Fibroblast of pulmonary artery (primary cell): ENCODE measurements at regions not wholly inside any gene's neighbourhood (a gene's known extent, or its start where the extent isn't known, plus 50 kb on each side); places are given as distances from the start of the nearest gene placed in this dataset.

Experiments
- DNase-seq: peaks from one replicate; pipeline ENCODE4 v3.0.0-alpha.2; 2010; ENCODE audit warnings: low read depth
- H3K4me3 ChIP-seq: replicated peaks from 2 replicates; pipeline ENCODE4 v1.5.1; 2011; ENCODE audit warnings: low read depth, mild to moderate bottlenecking, control low read depth, low read length, moderate library complexity
- CTCF ChIP-seq: IDR thresholded peaks from 2 replicates; pipeline ENCODE4 v1.5.1; 2011; ENCODE audit warnings: mild to moderate bottlenecking, control low read depth, low read length, inconsistent platforms; ENCODE audit errors: missing control alignments

DNA sequence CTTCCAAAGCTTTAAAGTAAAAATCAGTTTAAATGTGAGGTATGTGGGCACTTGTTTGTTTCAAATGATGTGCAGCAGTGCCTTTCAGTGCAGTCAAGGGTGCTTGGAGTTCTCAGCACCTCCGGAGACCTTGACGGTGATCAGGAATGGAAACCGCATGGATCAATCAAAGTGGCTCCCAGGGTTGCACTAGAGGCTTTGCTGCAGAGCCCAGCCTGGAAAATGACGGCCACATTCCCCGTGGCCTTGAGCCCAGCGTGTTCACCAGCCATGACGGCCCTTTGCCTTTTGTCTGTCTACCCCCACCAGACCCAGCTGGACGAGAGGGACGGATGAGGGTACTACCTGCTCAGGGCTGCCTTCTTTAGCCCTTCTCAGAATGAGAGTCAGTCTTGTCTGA is 320.0 kb downstream of the TEX29 start:
- H3K4me3 ChIP-seq: no peak overlapping the region
- no peak for TF ChIP-seq CTCF
- DNase-seq: no peak

DNA sequence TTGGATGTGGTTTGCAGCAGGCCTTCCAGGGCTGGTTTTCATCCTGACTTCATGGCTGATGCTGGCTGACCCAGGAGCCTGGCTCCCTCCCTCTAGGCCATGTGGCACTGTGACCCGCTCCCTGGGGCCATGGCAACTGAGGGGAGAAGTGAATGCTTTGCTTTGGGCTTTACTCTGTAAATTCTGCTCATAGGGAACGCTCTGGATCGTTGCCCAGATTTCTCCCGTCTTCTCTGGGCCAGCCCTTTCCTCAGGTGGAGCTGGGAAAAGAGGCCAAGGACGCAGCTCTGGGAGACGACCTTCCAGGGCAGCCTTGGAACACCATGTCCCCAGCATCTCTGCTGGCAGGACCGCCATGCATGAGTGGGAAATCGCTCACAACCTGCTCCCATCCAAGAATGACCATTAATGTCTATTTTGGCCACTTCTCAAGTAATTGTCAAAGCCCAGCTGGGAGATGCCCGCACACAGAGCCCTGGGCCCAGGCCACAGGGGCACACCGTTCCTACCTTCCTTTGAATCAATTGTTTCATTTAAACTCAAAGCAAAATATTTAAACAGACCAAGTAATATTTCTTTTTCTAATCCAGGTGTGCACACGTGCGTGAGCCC is 321.8 kb downstream of the TEX29 start:
- no peak for DNase-seq
- TF ChIP-seq CTCF: no peak
- H3K4me3 ChIP-seq: no peak overlapping the region

DNA sequence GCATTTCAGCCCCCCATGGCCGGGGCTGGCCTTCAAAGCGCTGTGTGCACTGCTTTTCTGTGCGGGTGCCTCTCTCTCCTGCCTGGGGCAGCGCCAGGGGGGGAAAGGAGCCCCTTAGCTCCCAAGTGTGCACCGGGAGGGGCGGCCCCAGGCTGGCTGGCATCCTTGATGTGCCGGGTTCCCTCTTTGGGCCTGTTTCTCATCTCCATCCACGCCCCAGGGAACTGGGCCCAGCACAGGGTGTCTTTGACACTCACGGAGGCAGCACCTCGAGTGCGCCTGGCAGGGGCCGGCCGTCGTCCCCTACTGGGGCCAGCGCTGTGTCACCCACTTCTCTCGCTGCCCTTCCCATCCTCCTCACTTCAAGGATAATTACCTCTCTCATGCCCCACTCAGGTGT is 324.3 kb downstream of the TEX29 start:
- no peak for DNase-seq
- no peak for TF ChIP-seq CTCF
- H3K4me3 ChIP-seq: no peak overlapping the region

DNA sequence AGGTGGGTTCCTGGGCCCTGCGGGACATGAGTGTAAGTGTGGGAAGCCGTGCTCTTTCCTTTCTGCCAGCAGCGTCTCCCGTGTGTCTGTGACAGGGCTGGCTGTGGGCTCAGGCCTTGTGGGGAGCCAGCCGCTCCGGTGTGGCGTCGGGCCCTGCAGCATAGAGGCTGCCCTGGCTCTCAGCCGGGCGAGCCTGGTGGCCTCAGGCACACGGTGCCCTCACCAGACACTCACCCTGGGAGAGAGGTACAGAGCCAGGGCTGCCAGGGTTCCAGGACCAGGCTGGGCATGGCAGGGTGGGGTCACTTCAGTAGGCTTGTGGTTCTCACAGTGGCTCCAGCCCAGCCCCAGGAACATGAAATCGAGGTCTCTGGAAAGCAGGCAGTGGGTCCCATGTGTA is 324.8 kb downstream of the TEX29 start:
- TF ChIP-seq CTCF: no peak
- no peak for DNase-seq
- H3K4me3 ChIP-seq: no peak overlapping the region

DNA sequence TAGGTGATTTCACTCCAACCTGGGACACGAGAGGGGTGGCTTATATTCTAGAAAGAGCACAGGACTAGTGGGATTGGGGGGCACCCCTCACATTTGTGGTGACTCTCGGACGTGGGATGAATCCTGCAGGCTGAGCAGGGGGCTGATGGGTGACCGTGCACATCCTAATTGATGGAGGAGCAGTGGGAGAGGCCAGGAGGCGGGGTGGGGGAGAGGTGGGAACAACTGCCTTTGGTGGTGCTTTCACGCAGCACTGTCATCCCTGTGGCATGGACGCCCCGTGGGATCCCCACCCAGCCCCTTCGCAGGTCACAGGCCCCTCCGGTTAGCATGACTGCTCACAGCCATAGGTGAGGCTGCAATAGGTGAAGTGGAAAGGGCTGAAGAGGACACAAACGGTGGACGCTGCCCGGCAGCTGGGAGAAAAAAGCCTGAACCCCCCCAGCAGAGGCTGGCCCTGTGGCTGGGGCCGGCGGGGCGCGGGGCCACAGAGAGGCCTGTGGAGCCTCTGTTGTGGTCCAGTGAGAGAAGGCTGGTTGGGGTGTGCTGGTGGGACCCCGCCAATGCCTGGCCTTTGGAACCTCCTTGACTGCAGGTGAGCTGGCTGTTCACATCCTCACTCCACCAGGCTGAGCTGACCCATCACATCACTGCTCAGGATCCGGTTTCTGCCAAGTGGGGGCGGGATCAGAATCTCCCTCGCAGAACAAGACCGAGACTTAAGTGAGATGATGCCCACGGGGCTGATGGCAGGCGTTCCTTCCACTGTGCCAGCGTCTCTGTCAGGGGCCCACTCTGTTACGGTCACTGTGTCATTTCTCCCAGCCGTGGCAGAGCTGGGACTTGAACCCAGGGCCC is 325.4 kb downstream of the TEX29 start:
- no peak overlapping the region for H3K4me3 ChIP-seq
- no peak for TF ChIP-seq CTCF
- DNase-seq: no peak

DNA sequence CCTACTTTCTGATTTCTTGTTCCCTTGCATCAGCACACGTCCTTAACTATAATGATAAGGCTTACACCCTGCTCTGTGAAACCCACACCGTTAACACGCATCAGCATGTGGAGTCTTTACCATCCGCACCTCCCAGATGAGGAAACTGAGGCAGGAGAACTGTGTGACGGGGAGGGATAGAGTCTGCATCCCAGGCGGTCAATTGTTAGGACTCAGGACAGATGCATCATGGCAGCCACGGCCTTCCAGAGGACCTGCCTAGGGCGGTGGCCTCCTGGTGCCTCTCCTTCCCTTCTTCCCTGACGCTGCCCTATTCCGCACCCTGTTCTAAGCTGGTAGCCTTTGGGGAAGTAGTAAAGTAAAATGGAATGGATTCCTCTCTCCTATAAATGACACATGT is 326.0 kb downstream of the TEX29 start:
- no peak overlapping the region for H3K4me3 ChIP-seq
- TF ChIP-seq CTCF: no peak
- no peak for DNase-seq

GRCh38 chr13:111648885-111649284 is 328.4 kb downstream of the TEX29 start:
- no peak for TF ChIP-seq CTCF
- DNase-seq: no peak
- H3K4me3 ChIP-seq: no peak overlapping the region
